ENCODE measurements at regions not wholly inside any gene's neighbourhood (a gene's known extent, or its start where the extent isn't known, plus 50 kb on each side); places are given as distances from the start of the nearest gene placed in this dataset.

- DNase-seq (no peak), ATAC-seq (no peak)
- H3K4me3 Mint-ChIP-seq: peak overlapping the region; percentile 57
These were observed 61.7 kb downstream of the UTRN start for GRCh38 chr6:144346719-144347447.

GRCh38 chr6:144347448-144347759 lies 62.3 kb downstream of the UTRN start:
- Mint-ChIP-seq H3K4me1 (peaks cover 74% of the 10 kb centered on the region), H3K4me3 (peak overlapping the region; percentile 57), H3K9me3 (ENCODE audit: low read depth) (no peaks in the 10 kb centered on the region), H3K36me3 (peaks cover 30% of the 10 kb centered on the region), H3K27me3 (no peaks in the 10 kb centered on the region), H3K27ac (peak overlapping the region; percentile 56)
- DNase-seq (no peak), ATAC-seq (no peak)
- CTCF ChIA-PET: interaction anchor here (0.9 to 1.3 kb wide), 3 partner anchors 10 to 41 kb away, joined by 3 to 5 read pairs (median 3); no protein-coding TSS in a partner anchor

More at GRCh38 chr6:144346719-144347447, 61.7 kb downstream of the UTRN start:
- CTCF ChIA-PET: interaction anchor here (0.9 to 1.5 kb wide), 6 partner anchors 10 to 133 kb away, joined by 3 to 5 read pairs (median 3); no protein-coding TSS in a partner anchor
- Mint-ChIP-seq H3K36me3 (peaks cover 29% of the 10 kb centered on the region), H3K9me3 (ENCODE audit: low read depth) (no peaks in the 10 kb centered on the region), H3K27ac (peak overlapping the region; percentile 56), H3K4me1 (peaks cover 73% of the 10 kb centered on the region), H3K27me3 (no peaks in the 10 kb centered on the region)

GRCh38 chr6:144347933-144348332 lies 62.8 kb downstream of the UTRN start:
- H3K4me3 Mint-ChIP-seq: no peak overlapping the region

GRCh38 chr6:144349690-144350527 lies 64.8 kb downstream of the UTRN start:
- Mint-ChIP-seq H3K27ac (peak overlapping the region; percentile 97), H3K4me3 (peak overlapping the region; percentile 72), H3K9me3 (ENCODE audit: low read depth) (no peaks in the 10 kb centered on the region), H3K36me3 (peaks cover 31% of the 10 kb centered on the region), H3K27me3 (no peaks in the 10 kb centered on the region), H3K4me1 (peaks cover 83% of the 10 kb centered on the region)
- no peak for DNase-seq
- peak; percentile 55 for ATAC-seq
- CTCF ChIA-PET: interaction anchor here (0.6 to 1.8 kb wide), 5 partner anchors 15 to 132 kb away, joined by 3 to 7 read pairs (median 4); no protein-coding TSS in a partner anchor

More at GRCh38 chr6:144347933-144348332, 62.8 kb downstream of the UTRN start:
- Mint-ChIP-seq H3K4me1 (peaks cover 74% of the 10 kb centered on the region), H3K9me3 (ENCODE audit: low read depth) (no peaks in the 10 kb centered on the region), H3K27ac (peak overlapping the region; percentile 97), H3K36me3 (peaks cover 30% of the 10 kb centered on the region), H3K27me3 (no peaks in the 10 kb centered on the region)
- ATAC-seq (no peak), DNase-seq (no peak)
- CTCF ChIA-PET: interaction anchor here (0.9 to 1.3 kb wide), 2 partner anchors 10 to 11 kb away, joined by 3 to 5 read pairs; no protein-coding TSS in a partner anchor

GRCh38 chr6:144350528-144350880 lies 65.4 kb downstream of the UTRN start:
- Mint-ChIP-seq H3K27me3 (no peaks in the 10 kb centered on the region), H3K9me3 (ENCODE audit: low read depth) (no peaks in the 10 kb centered on the region), H3K4me1 (peaks cover 80% of the 10 kb centered on the region), H3K4me3 (peak overlapping the region; percentile 72), H3K36me3 (peaks cover 26% of the 10 kb centered on the region), H3K27ac (peak overlapping the region; percentile 97)
- DNase-seq (no peak), ATAC-seq (no peak)
- CTCF ChIA-PET: interaction anchor here (1.2 to 1.8 kb wide), 3 partner anchors 16 to 132 kb away, joined by 4 to 7 read pairs (median 4); no protein-coding TSS in a partner anchor

GRCh38 chr6:144351379-144352127 lies 66.4 kb downstream of the UTRN start:
- DNase-seq: no peak
- H3K27me3 Mint-ChIP-seq: no peaks in the 10 kb centered on the region
- H3K27ac Mint-ChIP-seq: peak overlapping the region; percentile 97
- CTCF ChIA-PET: interaction anchor here (1.0 kb wide), 2 partner anchors 8 to 66 kb away, joined by 3 to 4 read pairs; partner anchors contain the start of gene UTRN
- peaks cover 24% of the 10 kb centered on the region for H3K36me3 Mint-ChIP-seq
- H3K9me3 Mint-ChIP-seq (ENCODE audit: low read depth): no peaks in the 10 kb centered on the region
- H3K4me1 Mint-ChIP-seq: peaks cover 77% of the 10 kb centered on the region
- peak; percentile 9 for ATAC-seq
- peak overlapping the region; percentile 72 for H3K4me3 Mint-ChIP-seq

GRCh38 chr6:144352331-144352730 lies 67.2 kb downstream of the UTRN start:
- Mint-ChIP-seq H3K4me1 (peaks cover 74% of the 10 kb centered on the region), H3K4me3 (peak overlapping the region; percentile 72), H3K27me3 (no peaks in the 10 kb centered on the region), H3K9me3 (ENCODE audit: low read depth) (no peaks in the 10 kb centered on the region), H3K36me3 (peaks cover 27% of the 10 kb centered on the region), H3K27ac (peak overlapping the region; percentile 97)
- ATAC-seq (no peak), DNase-seq (no peak)
- CTCF ChIA-PET: interaction anchor here (1.0 kb wide), 1 partner anchor 9 kb away, joined by 3 read pairs; no protein-coding TSS in a partner anchor

GRCh38 chr6:144353871-144354314 lies 68.8 kb downstream of the UTRN start:
- DNase-seq (peak; percentile 81), ATAC-seq (peak; percentile 67)
- H3K27ac Mint-ChIP-seq: peak overlapping the region; percentile 97
- H3K27me3 Mint-ChIP-seq: no peaks in the 10 kb centered on the region
- no peaks in the 10 kb centered on the region for H3K9me3 Mint-ChIP-seq (ENCODE audit: low read depth)
- H3K4me3 Mint-ChIP-seq: peak overlapping the region; percentile 71
- H3K36me3 Mint-ChIP-seq: peaks cover 21% of the 10 kb centered on the region
- peaks cover 64% of the 10 kb centered on the region for H3K4me1 Mint-ChIP-seq
- CTCF ChIA-PET: no interaction called here

GRCh38 chr6:144359783-144360182 lies 74.6 kb downstream of the UTRN start:
- H3K36me3 Mint-ChIP-seq: peaks cover 42% of the 10 kb centered on the region
- no peak overlapping the region for H3K27ac Mint-ChIP-seq
- CTCF ChIA-PET: interaction anchor here (0.6 to 0.9 kb wide), 2 partner anchors 15 to 916 kb away, joined by 3 to 5 read pairs; no protein-coding TSS in a partner anchor
- no peaks in the 10 kb centered on the region for H3K9me3 Mint-ChIP-seq (ENCODE audit: low read depth)
- ATAC-seq (no peak), DNase-seq (no peak)
- no peaks in the 10 kb centered on the region for H3K27me3 Mint-ChIP-seq
- H3K4me3 Mint-ChIP-seq: no peak overlapping the region
- peaks cover 54% of the 10 kb centered on the region for H3K4me1 Mint-ChIP-seq

GRCh38 chr6:144360401-144360800 lies 75.3 kb downstream of the UTRN start:
- H3K4me3 Mint-ChIP-seq: no peak overlapping the region
- no peak for DNase-seq
- H3K36me3 Mint-ChIP-seq: peaks cover 45% of the 10 kb centered on the region
- CTCF ChIA-PET: interaction anchor here (0.9 kb wide), 1 partner anchor 15 kb away, joined by 3 read pairs; no protein-coding TSS in a partner anchor
- H3K27ac Mint-ChIP-seq: no peak overlapping the region
- ATAC-seq: peak; percentile 27
- peaks cover 51% of the 10 kb centered on the region for H3K4me1 Mint-ChIP-seq
- no peaks in the 10 kb centered on the region for H3K9me3 Mint-ChIP-seq (ENCODE audit: low read depth)
- no peaks in the 10 kb centered on the region for H3K27me3 Mint-ChIP-seq

- DNase-seq (no peak), ATAC-seq (no peak)
- no peak overlapping the region for H3K4me3 Mint-ChIP-seq
- CTCF ChIA-PET: no interaction called here
- no peaks in the 10 kb centered on the region for H3K9me3 Mint-ChIP-seq (ENCODE audit: low read depth)
- H3K36me3 Mint-ChIP-seq: peaks cover 50% of the 10 kb centered on the region
- peaks cover 50% of the 10 kb centered on the region for H3K4me1 Mint-ChIP-seq
- H3K27me3 Mint-ChIP-seq: no peaks in the 10 kb centered on the region
- no peak overlapping the region for H3K27ac Mint-ChIP-seq
These were observed 75.9 kb downstream of the UTRN start for GRCh38 chr6:144361016-144361415.

GRCh38 chr6:144362042-144363018 lies 77.2 kb downstream of the UTRN start:
- Mint-ChIP-seq H3K27me3 (no peaks in the 10 kb centered on the region), H3K4me3 (no peak overlapping the region), H3K9me3 (ENCODE audit: low read depth) (no peaks in the 10 kb centered on the region), H3K36me3 (peaks cover 53% of the 10 kb centered on the region), H3K4me1 (peaks cover 48% of the 10 kb centered on the region), H3K27ac (no peak overlapping the region)
- DNase-seq (no peak), ATAC-seq (no peak)
- CTCF ChIA-PET: no interaction called here
